Nucleus accumbens (tissue), 56 donors: ENCODE measurements at regions not wholly inside any gene's neighbourhood (a gene's known extent, or its start where the extent isn't known, plus 50 kb on each side); places are given as distances from the start of the nearest gene placed in this dataset.

Experiments used
- DNase-seq, 56 donors: peaks; one replicate each; lab custom pipeline; 2025; lab: John Stamatoyannopoulos, UW

GRCh38 chr4:11489453-11490083 lies 60.9 kb upstream of the HS3ST1 start:
- no peak for DNase-seq

- DNase-seq, result no peak
Measured at GRCh38 chr4:11488657-11489452, 60.2 kb upstream of the HS3ST1 start.

- DNase-seq, result no peak
Measured at GRCh38 chr4:11487868-11488544, 59.3 kb upstream of the HS3ST1 start.

GRCh38 chr4:11487139-11487538 lies 58.4 kb upstream of the HS3ST1 start:
- DNase-seq, result no peak

GRCh38 chr4:11485926-11486325 lies 57.2 kb upstream of the HS3ST1 start:
- no peak for DNase-seq

- no peak for DNase-seq
Measured at GRCh38 chr4:11484531-11484930, 55.8 kb upstream of the HS3ST1 start.

- no peak for DNase-seq
Measured at GRCh38 chr4:11483046-11483445, 54.4 kb upstream of the HS3ST1 start.

- peak in 16 of 56 donors; percentile 2 to 31 (median 8) for DNase-seq
Measured at GRCh38 chr4:11480683-11481082, 52.0 kb upstream of the HS3ST1 start.
